Calu3 (cell line): ENCODE measurements at regions not wholly inside any gene's neighbourhood (a gene's known extent, or its start where the extent isn't known, plus 50 kb on each side); places are given as distances from the start of the nearest gene placed in this dataset.

ENCODE experiments used
- BruUV-seq: library from RNA; stranded (reverse); fragments of 400-500 nt; replicated peaks from 2 replicates; lab custom pipeline; 2021; lab: Mats Ljungman, UMichigan
- CTCF ChIA-PET: fragments of 300-600 bp; sonication (Branson Sonifier 250); formaldehyde crosslinking; loops from one replicate; lab custom pipeline; 2022; ENCODE audit warnings: antibody characterized with exemption; lab: Charles Lee
- DNase-seq: peaks from one replicate; pipeline ENCODE4 v3.0.0; 2022
- H3K27ac Mint-ChIP-seq: one replicate; pipeline ENCODE4 v1.8.0; 2022; ENCODE audit warnings: mixed read lengths; ENCODE audit not compliant: unreplicated experiment
- H3K27me3 Mint-ChIP-seq: one replicate; pipeline ENCODE4 v1.8.0; 2022; ENCODE audit warnings: mixed read lengths; ENCODE audit not compliant: unreplicated experiment
- H3K36me3 Mint-ChIP-seq: one replicate; pipeline ENCODE4 v1.8.0; 2022; ENCODE audit warnings: mild to moderate bottlenecking, moderate library complexity, mixed read lengths; ENCODE audit not compliant: insufficient read depth, unreplicated experiment
- H3K4me1 Mint-ChIP-seq: one replicate; pipeline ENCODE4 v1.8.0; 2022; ENCODE audit warnings: mild to moderate bottlenecking, low read depth, mixed read lengths; ENCODE audit not compliant: unreplicated experiment
- H3K4me3 Mint-ChIP-seq: one replicate; pipeline ENCODE4 v1.8.0; 2022; ENCODE audit warnings: mild to moderate bottlenecking, low read depth, moderate library complexity, mixed read lengths; ENCODE audit not compliant: unreplicated experiment
- H3K9me3 Mint-ChIP-seq: one replicate; pipeline ENCODE4 v1.8.0; 2022; ENCODE audit warnings: low read depth, mixed read lengths; ENCODE audit not compliant: unreplicated experiment
- CTCF ChIP-seq: fragments of 200-600 bp; IDR thresholded peaks from one replicate; pipeline ENCODE4 v1.8.0; 2022; ENCODE audit warnings: antibody characterized with exemption; ENCODE audit not compliant: unreplicated experiment
- intact Hi-C: fragments of 100-400 bp; cut with micrococcal nuclease; formaldehyde crosslinking; loops from one replicate; pipeline ENCODE4 v1.10.0; 2022; ENCODE audit not compliant: unreplicated experiment

GRCh38 chrX:97931586-97931985, 1047.9 kb downstream of the RPA4 start:
- BruUV-seq, result no TSS peak
- CTCF ChIA-PET, result no interaction called here

GRCh38 chrX:97936296-97936695, 1052.6 kb downstream of the RPA4 start:
- BruUV-seq, result no TSS peak
- no peaks in the 10 kb centered on the region for H3K36me3 Mint-ChIP-seq
- no peak for TF ChIP-seq CTCF
- intact Hi-C loops, result no loop called here
- H3K4me1 Mint-ChIP-seq, result no peaks in the 10 kb centered on the region
- no peaks in the 10 kb centered on the region for H3K9me3 Mint-ChIP-seq
- H3K27me3 Mint-ChIP-seq, result peaks cover 3% of the 10 kb centered on the region
- CTCF ChIA-PET, result no interaction called here
- no peak for DNase-seq
- no peak overlapping the region for H3K4me3 Mint-ChIP-seq
- H3K27ac Mint-ChIP-seq, result no peak overlapping the region

More at GRCh38 chrX:97931586-97931985, 1047.9 kb downstream of the RPA4 start:
- DNase-seq, result no peak
- Mint-ChIP-seq H3K27me3 (no peaks in the 10 kb centered on the region), H3K4me3 (no peak overlapping the region), H3K9me3 (no peaks in the 10 kb centered on the region), H3K36me3 (no peaks in the 10 kb centered on the region), H3K4me1 (no peaks in the 10 kb centered on the region), H3K27ac (no peak overlapping the region)
- TF ChIP-seq CTCF, result no peak
- intact Hi-C loops, result no loop called here

- H3K4me3 Mint-ChIP-seq, result no peak overlapping the region
- peaks cover 24% of the 10 kb centered on the region for H3K27me3 Mint-ChIP-seq
- DNase-seq, result no peak
- no TSS peak for BruUV-seq
- no peak overlapping the region for H3K27ac Mint-ChIP-seq
- TF ChIP-seq CTCF, result no peak
- no peaks in the 10 kb centered on the region for H3K4me1 Mint-ChIP-seq
- no peaks in the 10 kb centered on the region for H3K9me3 Mint-ChIP-seq
- CTCF ChIA-PET, result no interaction called here
- intact Hi-C loops, result no loop called here
- H3K36me3 Mint-ChIP-seq, result no peaks in the 10 kb centered on the region
Measured at GRCh38 chrX:97938706-97939105, 1055.0 kb downstream of the RPA4 start.

DNA sequence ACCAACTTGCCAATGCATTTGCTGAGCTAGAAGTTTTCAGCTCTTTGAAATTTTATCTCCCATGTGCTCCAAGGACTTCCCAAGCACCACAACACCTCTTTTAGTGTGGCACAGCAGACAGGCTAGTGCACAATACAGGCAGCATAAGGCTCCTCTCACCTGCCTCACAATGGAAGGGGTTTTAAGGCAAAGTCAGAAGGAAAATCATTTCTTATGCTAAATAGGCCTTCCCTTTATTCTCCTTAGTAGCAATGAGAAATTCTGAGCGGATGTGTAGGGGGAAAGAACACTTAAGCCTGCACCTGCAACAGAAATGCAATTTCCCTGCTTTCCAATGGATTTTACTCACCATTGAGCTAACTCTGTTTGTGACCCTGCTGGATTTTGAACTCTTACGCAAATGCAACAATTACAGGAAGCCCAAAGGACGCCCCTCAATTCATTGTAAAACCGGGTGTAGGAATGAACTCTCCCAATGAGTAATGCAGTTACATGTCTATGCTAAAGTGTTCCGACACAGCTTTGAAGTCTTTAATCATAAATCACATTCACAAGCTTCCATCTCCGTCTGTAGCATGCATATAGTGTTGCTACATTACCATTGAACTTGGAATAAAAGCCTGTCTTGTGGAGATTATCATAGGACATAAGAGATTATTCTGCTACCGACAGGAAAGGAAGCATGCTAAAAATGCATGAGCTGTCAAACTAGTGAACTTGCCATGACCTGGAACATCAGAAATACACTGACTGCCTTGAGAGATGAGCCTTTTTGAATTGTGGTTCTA, 1084.9 kb downstream of the RPA4 start:
- peaks cover 9% of the 10 kb centered on the region for H3K27me3 Mint-ChIP-seq
- DNase-seq, result no peak
- H3K4me1 Mint-ChIP-seq, result no peaks in the 10 kb centered on the region
- no peaks in the 10 kb centered on the region for H3K36me3 Mint-ChIP-seq
- CTCF ChIA-PET, result no interaction called here
- TF ChIP-seq CTCF, result no peak
- H3K9me3 Mint-ChIP-seq, result no peaks in the 10 kb centered on the region
- H3K27ac Mint-ChIP-seq, result no peak overlapping the region
- intact Hi-C loops, result no loop called here
- no peak overlapping the region for H3K4me3 Mint-ChIP-seq
- BruUV-seq, result no TSS peak
